ENCODE measurements at regions not wholly inside any gene's neighbourhood (a gene's known extent, or its start where the extent isn't known, plus 50 kb on each side); places are given as distances from the start of the nearest gene placed in this dataset.

- ChIA-PET POLR2A (ENCODE audit: partially characterized antibody) (no interaction called here), CTCF (ENCODE audit: partially characterized antibody) (no interaction called here)
- Histone ChIP-seq H3K27me3 (ENCODE audit: insufficient read depth, low read length) (no peaks in the 10 kb centered on the region), H3K4me1 (ENCODE audit: insufficient read depth, low read length) (no peaks in the 10 kb centered on the region), H3K27ac (ENCODE audit: low read depth, low read length) (no peak overlapping the region), H3K36me3 (ENCODE audit: insufficient read depth, low read length) (no peaks in the 10 kb centered on the region), H3K9me3 (ENCODE audit: control insufficient read depth in 1 of 2, low read length in 2 of 2) (no peaks in the 10 kb centered on the region), H3K4me3 (ENCODE audit: low read length in 2 of 2) (no peak overlapping the region)
- no peak overlapping the region for H3K4me3 Mint-ChIP-seq
- H3K27ac Mint-ChIP-seq: no peak overlapping the region
- DNase-seq: no peak
- no peaks in the 10 kb centered on the region for H3K4me1 Mint-ChIP-seq
- no peaks in the 10 kb centered on the region for H3K36me3 Mint-ChIP-seq
- H3K27me3 Mint-ChIP-seq: no peaks in the 10 kb centered on the region
- peaks cover 1 to 12% (median 4%) of the 10 kb centered on the region in 8 donors for H3K9me3 Mint-ChIP-seq
- intact Hi-C loops (cut with micrococcal nuclease): no loop called here
Observed at GRCh38 chr2:34734662-34735061, 1135.6 kb upstream of the FAM98A start.

GRCh38 chr2:34734042-34734441 is 1134.9 kb upstream of the FAM98A start:
- Mint-ChIP-seq H3K4me1 (no peaks in the 10 kb centered on the region), H3K4me3 (no peak overlapping the region), H3K27me3 (no peaks in the 10 kb centered on the region), H3K27ac (no peak overlapping the region), H3K9me3 (peaks cover 0 to 8% (median 3%) of the 10 kb centered on the region in 8 donors), H3K36me3 (no peaks in the 10 kb centered on the region)
- no peaks in the 10 kb centered on the region for H3K4me1 ChIP-seq (ENCODE audit: insufficient read depth, low read length)
- no peaks in the 10 kb centered on the region for H3K36me3 ChIP-seq (ENCODE audit: insufficient read depth, low read length)
- H3K4me3 ChIP-seq (ENCODE audit: low read length in 2 of 2): no peak overlapping the region
- POLR2A ChIA-PET (ENCODE audit: partially characterized antibody): no interaction called here
- CTCF ChIA-PET (ENCODE audit: partially characterized antibody): no interaction called here
- H3K9me3 ChIP-seq (ENCODE audit: control insufficient read depth in 1 of 2, low read length in 2 of 2): no peaks in the 10 kb centered on the region
- H3K27ac ChIP-seq (ENCODE audit: low read depth, low read length): no peak overlapping the region
- DNase-seq: no peak
- H3K27me3 ChIP-seq (ENCODE audit: insufficient read depth, low read length): no peaks in the 10 kb centered on the region
- intact Hi-C loops (cut with micrococcal nuclease): no loop called here

- H3K36me3 ChIP-seq (ENCODE audit: insufficient read depth, low read length): no peaks in the 10 kb centered on the region
- H3K4me3 Mint-ChIP-seq: no peak overlapping the region
- no peak overlapping the region for H3K4me3 ChIP-seq (ENCODE audit: low read length in 2 of 2)
- no peaks in the 10 kb centered on the region for H3K4me1 ChIP-seq (ENCODE audit: insufficient read depth, low read length)
- H3K4me1 Mint-ChIP-seq: no peaks in the 10 kb centered on the region
- no peaks in the 10 kb centered on the region for H3K36me3 Mint-ChIP-seq
- intact Hi-C loops (cut with micrococcal nuclease): no loop called here
- POLR2A ChIA-PET (ENCODE audit: partially characterized antibody): no interaction called here
- H3K9me3 Mint-ChIP-seq: peaks cover 0 to 7% (median 2%) of the 10 kb centered on the region in 8 donors
- H3K27me3 ChIP-seq (ENCODE audit: insufficient read depth, low read length): no peaks in the 10 kb centered on the region
- no peaks in the 10 kb centered on the region for H3K9me3 ChIP-seq (ENCODE audit: control insufficient read depth in 1 of 2, low read length in 2 of 2)
- no peaks in the 10 kb centered on the region for H3K27me3 Mint-ChIP-seq
- DNase-seq: no peak
- CTCF ChIA-PET (ENCODE audit: partially characterized antibody): no interaction called here
- no peak overlapping the region for H3K27ac ChIP-seq (ENCODE audit: low read depth, low read length)
- H3K27ac Mint-ChIP-seq: no peak overlapping the region
Observed at GRCh38 chr2:34731292-34731691, 1132.2 kb upstream of the FAM98A start.

GRCh38 chr2:34729845-34730244 is 1130.7 kb upstream of the FAM98A start:
- intact Hi-C loops (cut with micrococcal nuclease): no loop called here
- no peaks in the 10 kb centered on the region for H3K36me3 ChIP-seq (ENCODE audit: insufficient read depth, low read length)
- no peak overlapping the region for H3K4me3 ChIP-seq (ENCODE audit: low read length in 2 of 2)
- no peaks in the 10 kb centered on the region for H3K9me3 ChIP-seq (ENCODE audit: control insufficient read depth in 1 of 2, low read length in 2 of 2)
- POLR2A ChIA-PET (ENCODE audit: partially characterized antibody): no interaction called here
- DNase-seq: no peak
- CTCF ChIA-PET (ENCODE audit: partially characterized antibody): no interaction called here
- H3K36me3 Mint-ChIP-seq: no peaks in the 10 kb centered on the region
- H3K4me3 Mint-ChIP-seq: no peak overlapping the region
- H3K9me3 Mint-ChIP-seq: peaks cover 0 to 7% (median 2%) of the 10 kb centered on the region in 8 donors
- no peak overlapping the region for H3K27ac Mint-ChIP-seq
- no peaks in the 10 kb centered on the region for H3K4me1 ChIP-seq (ENCODE audit: insufficient read depth, low read length)
- no peaks in the 10 kb centered on the region for H3K27me3 Mint-ChIP-seq
- H3K27me3 ChIP-seq (ENCODE audit: insufficient read depth, low read length): no peaks in the 10 kb centered on the region
- H3K4me1 Mint-ChIP-seq: no peaks in the 10 kb centered on the region
- H3K27ac ChIP-seq (ENCODE audit: low read depth, low read length): no peak overlapping the region

- Histone ChIP-seq H3K4me1 (ENCODE audit: insufficient read depth, low read length) (no peaks in the 10 kb centered on the region), H3K36me3 (ENCODE audit: insufficient read depth, low read length) (no peaks in the 10 kb centered on the region), H3K9me3 (ENCODE audit: control insufficient read depth in 1 of 2, low read length in 2 of 2) (no peaks in the 10 kb centered on the region), H3K27ac (ENCODE audit: low read depth, low read length) (no peak overlapping the region), H3K4me3 (ENCODE audit: low read length in 2 of 2) (no peak overlapping the region), H3K27me3 (ENCODE audit: insufficient read depth, low read length) (no peaks in the 10 kb centered on the region)
- H3K4me1 Mint-ChIP-seq: no peaks in the 10 kb centered on the region
- intact Hi-C loops (cut with micrococcal nuclease): no loop called here
- no peaks in the 10 kb centered on the region for H3K27me3 Mint-ChIP-seq
- no peak for DNase-seq
- CTCF ChIA-PET (ENCODE audit: partially characterized antibody): no interaction called here
- POLR2A ChIA-PET (ENCODE audit: partially characterized antibody): no interaction called here
- no peaks in the 10 kb centered on the region for H3K36me3 Mint-ChIP-seq
- H3K27ac Mint-ChIP-seq: no peak overlapping the region
- H3K9me3 Mint-ChIP-seq: peaks cover 0 to 16% (median 2%) of the 10 kb centered on the region in 8 donors
- H3K4me3 Mint-ChIP-seq: no peak overlapping the region
Observed at GRCh38 chr2:34724107-34724506, 1125.0 kb upstream of the FAM98A start.

GRCh38 chr2:34723683-34724082 is 1124.6 kb upstream of the FAM98A start:
- intact Hi-C loops (cut with micrococcal nuclease): no loop called here
- peaks cover 0 to 16% (median 2%) of the 10 kb centered on the region in 8 donors for H3K9me3 Mint-ChIP-seq
- no peak overlapping the region for H3K27ac Mint-ChIP-seq
- POLR2A ChIA-PET (ENCODE audit: partially characterized antibody): no interaction called here
- Histone ChIP-seq H3K4me3 (ENCODE audit: low read length in 2 of 2) (no peak overlapping the region), H3K9me3 (ENCODE audit: control insufficient read depth in 1 of 2, low read length in 2 of 2) (no peaks in the 10 kb centered on the region), H3K36me3 (ENCODE audit: insufficient read depth, low read length) (no peaks in the 10 kb centered on the region), H3K27ac (ENCODE audit: low read depth, low read length) (no peak overlapping the region), H3K27me3 (ENCODE audit: insufficient read depth, low read length) (no peaks in the 10 kb centered on the region), H3K4me1 (ENCODE audit: insufficient read depth, low read length) (no peaks in the 10 kb centered on the region)
- no peak overlapping the region for H3K4me3 Mint-ChIP-seq
- no peak for DNase-seq
- no peaks in the 10 kb centered on the region for H3K36me3 Mint-ChIP-seq
- no peaks in the 10 kb centered on the region for H3K27me3 Mint-ChIP-seq
- no peaks in the 10 kb centered on the region for H3K4me1 Mint-ChIP-seq
- CTCF ChIA-PET (ENCODE audit: partially characterized antibody): no interaction called here

- POLR2A ChIA-PET (ENCODE audit: partially characterized antibody): no interaction called here
- Mint-ChIP-seq H3K27me3 (no peaks in the 10 kb centered on the region), H3K36me3 (no peaks in the 10 kb centered on the region), H3K4me3 (no peak overlapping the region), H3K27ac (no peak overlapping the region), H3K9me3 (peaks cover 0 to 12% (median 6%) of the 10 kb centered on the region in 8 donors), H3K4me1 (no peaks in the 10 kb centered on the region)
- no peaks in the 10 kb centered on the region for H3K36me3 ChIP-seq (ENCODE audit: insufficient read depth, low read length)
- no peaks in the 10 kb centered on the region for H3K27me3 ChIP-seq (ENCODE audit: insufficient read depth, low read length)
- DNase-seq: no peak
- H3K9me3 ChIP-seq (ENCODE audit: control insufficient read depth in 1 of 2, low read length in 2 of 2): no peaks in the 10 kb centered on the region
- CTCF ChIA-PET (ENCODE audit: partially characterized antibody): no interaction called here
- intact Hi-C loops (cut with micrococcal nuclease): no loop called here
- no peak overlapping the region for H3K4me3 ChIP-seq (ENCODE audit: low read length in 2 of 2)
- H3K4me1 ChIP-seq (ENCODE audit: insufficient read depth, low read length): no peaks in the 10 kb centered on the region
- H3K27ac ChIP-seq (ENCODE audit: low read depth, low read length): no peak overlapping the region
Observed at GRCh38 chr2:34719206-34719605, 1120.1 kb upstream of the FAM98A start.

- CTCF ChIA-PET (ENCODE audit: partially characterized antibody): no interaction called here
- Mint-ChIP-seq H3K27me3 (no peaks in the 10 kb centered on the region), H3K9me3 (peaks cover 0 to 10% (median 2%) of the 10 kb centered on the region in 8 donors), H3K4me1 (no peaks in the 10 kb centered on the region), H3K36me3 (no peaks in the 10 kb centered on the region), H3K4me3 (no peak overlapping the region), H3K27ac (no peak overlapping the region)
- Histone ChIP-seq H3K27ac (ENCODE audit: low read depth, low read length) (no peak overlapping the region), H3K4me1 (ENCODE audit: insufficient read depth, low read length) (no peaks in the 10 kb centered on the region), H3K4me3 (ENCODE audit: low read length in 2 of 2) (no peak overlapping the region), H3K27me3 (ENCODE audit: insufficient read depth, low read length) (no peaks in the 10 kb centered on the region), H3K9me3 (ENCODE audit: control insufficient read depth in 1 of 2, low read length in 2 of 2) (no peaks in the 10 kb centered on the region), H3K36me3 (ENCODE audit: insufficient read depth, low read length) (no peaks in the 10 kb centered on the region)
- DNase-seq: no peak
- intact Hi-C loops (cut with micrococcal nuclease): no loop called here
- POLR2A ChIA-PET (ENCODE audit: partially characterized antibody): no interaction called here
Observed at GRCh38 chr2:34705551-34706247, 1106.6 kb upstream of the FAM98A start.

All from CD4-positive, alpha-beta memory T cell (primary cell).